Heart right ventricle (tissue), 16 donors: ENCODE measurements at regions not wholly inside any gene's neighbourhood (a gene's known extent, or its start where the extent isn't known, plus 50 kb on each side); places are given as distances from the start of the nearest gene placed in this dataset.

ENCODE experiments used
- ATAC-seq, 8 donors: fragments of 200-7000 bp; cut with Tn5 transposase; one replicate each; pipeline ENCODE4 v1.9.1; 2020; ENCODE audit warnings: mild to moderate bottlenecking in 8 of 8, moderate library complexity in 8 of 8, moderate number of reproducible peaks in 1 of 8
- DNase-seq, 2 donors: peaks; one replicate each; pipeline ENCODE4 v3.0.0-alpha.2; 2020
- H3K27ac ChIP-seq, 10 donors: fragments of 200-600 bp; sonication (generic) in 2 of 10; one replicate each; pipeline versions ENCODE4 v1.5.0 to v1.8.0; 2020 to 2022; ENCODE audit warnings: mild to moderate bottlenecking in 3 of 10
- H3K27me3 ChIP-seq, 7 donors: fragments of 200-600 bp; one replicate each; pipeline ENCODE4 v1.8.0; 2021 to 2022; ENCODE audit warnings: mild to moderate bottlenecking in 2 of 7
- H3K36me3 ChIP-seq, 9 donors: fragments of 200-600 bp; sonication (generic) in 1 of 9; one replicate each; pipeline versions ENCODE4 v1.5.0 to v1.8.0; 2020 to 2022; ENCODE audit warnings: mild to moderate bottlenecking in 2 of 9
- H3K4me1 ChIP-seq, 9 donors: fragments of 200-600 bp; sonication (generic) in 1 of 9; one replicate each; pipeline versions ENCODE4 v1.5.0 to v1.8.0; 2020 to 2022; ENCODE audit warnings: mild to moderate bottlenecking in 4 of 9
- H3K4me3 ChIP-seq, 10 donors: fragments of 200-600 bp; sonication (generic) in 2 of 10; one replicate each; pipeline versions ENCODE4 v1.5.0 to v1.8.0; 2020 to 2022; ENCODE audit warnings: mild to moderate bottlenecking in 7 of 10, moderate library complexity in 2 of 10
- H3K9me3 ChIP-seq, 11 donors: fragments of 200-600 bp in 10 of 11; sonication (generic) in 2 of 11; one replicate each; pipeline versions ENCODE4 v1.5.0 to v1.8.0; 2013 to 2022; ENCODE audit warnings: mild to moderate bottlenecking in 2 of 11, control low read depth in 1 of 11, moderate library complexity in 1 of 11
- WGBS, 2 donors: extraction: QIAGEN DNeasy Blood & Tissue Kit; methylation state at CpG; one replicate each; pipeline ENCODE4 v1.1.7; 2013; ENCODE audit warnings: inconsistent platforms in 1 of 2; 5-methylcytosine and 5-hydroxymethylcytosine counted together
- intact Hi-C, 10 donors: fragments of 100-400 bp; cut with DNase I; formaldehyde crosslinking; loops; one replicate each; pipeline versions ENCODE4 v1.11.1 to v1.14.2; 2022
- TF ChIP-seq, protein P1 (sequence below), 9 donors: fragments of 200-600 bp; sonication (generic) in 2 of 9; IDR thresholded peaks; one replicate each; pipeline versions ENCODE4 v1.5.0 to v1.8.0; 2021 to 2022; ENCODE audit warnings: antibody characterized with exemption in 9 of 9, mild to moderate bottlenecking in 5 of 9, moderate library complexity in 1 of 9
- donor health status: Arrhythmogenic right ventricular cardiomyopathy.
- donor health status: ischemic (EF 13 %, LVEDD 7.1; RV severe dilation, severe dysfunction).
- donor health status: healthy with polysubstance abuse.
- donor health status: DM: no; HTN: yes; CAD: no.
- donor health status: DM: no; HTN: no; CAD: no.
- donor health status: ischemic (EF 25% LVEDD 6.9; RV normal size, moderate dysfunction).
- donor health status: ischemic (EF 25% LVEDD 5.7; RV mildly dilated, moderate dysfunction).
- donor health status: healthy.
- donor health status: DM: yes; HTN: yes; CAD: no.
- donor health status: Ischemic cardiomyopathy.
- donor health status: ischemic (EF 35%, LVEDD 5.7; RV mildly dilated, moderate dysfunction).
- donor health status: nonischemic (EF 11% LVEDD 7.7; RV severe dilation, severe dysfunction).
- donor health status: DM: yes; HTN: yes; CAD: no.
- donor health status: PGD.
- donor health status: ischemic (EF 29% LVEDD 5.4; RV normal size, mild dysfunction).
- donor health status: nonischemic (EF 23%, LVEDD 6.1; RV moderate dilation, normal function).

DNA sequence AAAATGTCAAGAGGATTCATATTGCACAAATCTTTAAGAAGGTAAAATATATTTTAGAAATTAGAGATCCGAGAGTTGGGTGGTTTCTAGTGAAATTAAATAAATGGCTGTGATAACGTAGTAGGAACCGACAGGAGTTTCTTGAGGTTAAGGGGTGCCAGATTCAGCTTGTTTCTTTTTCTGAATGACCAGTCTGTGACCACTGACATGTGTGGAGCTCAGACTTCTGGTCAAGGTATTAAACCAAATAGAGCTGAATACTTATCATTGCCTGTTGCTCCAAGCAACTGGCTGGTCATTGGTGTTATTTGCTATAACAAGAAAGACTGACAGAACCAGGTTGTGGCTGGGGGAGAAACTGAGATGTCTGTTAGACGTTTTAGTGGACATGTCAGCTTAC lies 408.2 kb upstream of the HS6ST1 start:
- Histone ChIP-seq H3K27ac (no peak overlapping the region), H3K4me1 (peaks cover 0 to 14% (median 0%) of the 10 kb centered on the region in 9 donors), H3K36me3 (no peaks in the 10 kb centered on the region), H3K9me3 (peaks cover 0 to 22% (median 5%) of the 10 kb centered on the region in 11 donors), H3K4me3 (no peak overlapping the region), H3K27me3 (peaks cover 0 to under 1% (median 0%) of the 10 kb centered on the region in 7 donors)
- intact Hi-C loops: no loop called here
- TF ChIP-seq, protein P1, sequence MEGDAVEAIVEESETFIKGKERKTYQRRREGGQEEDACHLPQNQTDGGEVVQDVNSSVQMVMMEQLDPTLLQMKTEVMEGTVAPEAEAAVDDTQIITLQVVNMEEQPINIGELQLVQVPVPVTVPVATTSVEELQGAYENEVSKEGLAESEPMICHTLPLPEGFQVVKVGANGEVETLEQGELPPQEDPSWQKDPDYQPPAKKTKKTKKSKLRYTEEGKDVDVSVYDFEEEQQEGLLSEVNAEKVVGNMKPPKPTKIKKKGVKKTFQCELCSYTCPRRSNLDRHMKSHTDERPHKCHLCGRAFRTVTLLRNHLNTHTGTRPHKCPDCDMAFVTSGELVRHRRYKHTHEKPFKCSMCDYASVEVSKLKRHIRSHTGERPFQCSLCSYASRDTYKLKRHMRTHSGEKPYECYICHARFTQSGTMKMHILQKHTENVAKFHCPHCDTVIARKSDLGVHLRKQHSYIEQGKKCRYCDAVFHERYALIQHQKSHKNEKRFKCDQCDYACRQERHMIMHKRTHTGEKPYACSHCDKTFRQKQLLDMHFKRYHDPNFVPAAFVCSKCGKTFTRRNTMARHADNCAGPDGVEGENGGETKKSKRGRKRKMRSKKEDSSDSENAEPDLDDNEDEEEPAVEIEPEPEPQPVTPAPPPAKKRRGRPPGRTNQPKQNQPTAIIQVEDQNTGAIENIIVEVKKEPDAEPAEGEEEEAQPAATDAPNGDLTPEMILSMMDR (IDR thresholded peaks at IDR 0.05): no peak
- WGBS, 2 donors: 91% methylated on average over 4 of the region's 4 CpGs
- no peak for ATAC-seq
- DNase-seq: no peak

DNA sequence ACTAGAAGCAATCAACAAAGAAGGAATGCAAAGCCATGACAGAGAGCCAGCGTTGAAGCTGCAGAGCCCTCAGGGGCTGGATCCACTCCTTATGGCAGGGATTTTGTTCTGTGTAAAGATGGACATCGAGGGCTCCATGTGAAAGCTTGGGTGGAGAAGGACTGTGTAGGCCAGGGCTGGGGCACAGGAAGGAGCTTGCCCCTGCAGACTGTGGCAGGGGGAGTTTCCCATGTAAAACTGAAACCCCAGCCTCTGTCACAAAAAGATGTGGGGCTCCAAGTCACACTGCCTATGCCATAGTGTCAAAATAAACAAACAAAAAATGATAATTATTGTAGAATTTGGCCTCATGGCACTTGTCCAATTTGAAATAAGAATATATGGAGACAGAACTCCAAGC lies 408.7 kb upstream of the HS6ST1 start:
- DNase-seq (no peak), ATAC-seq (no peak)
- intact Hi-C loops: no loop called here
- H3K27me3 ChIP-seq: peaks cover 0 to 5% (median 0%) of the 10 kb centered on the region in 7 donors
- peaks cover 0 to 16% (median 0%) of the 10 kb centered on the region in 9 donors for H3K4me1 ChIP-seq
- H3K36me3 ChIP-seq: no peaks in the 10 kb centered on the region
- WGBS, 2 donors: 82 to 92% methylated on average over 2 of the region's 2 CpGs
- TF ChIP-seq, protein P1 (IDR thresholded peaks at IDR 0.05): no peak
- no peak overlapping the region for H3K27ac ChIP-seq
- no peak overlapping the region for H3K4me3 ChIP-seq
- H3K9me3 ChIP-seq: peaks cover 0 to 22% (median 5%) of the 10 kb centered on the region in 11 donors

DNA sequence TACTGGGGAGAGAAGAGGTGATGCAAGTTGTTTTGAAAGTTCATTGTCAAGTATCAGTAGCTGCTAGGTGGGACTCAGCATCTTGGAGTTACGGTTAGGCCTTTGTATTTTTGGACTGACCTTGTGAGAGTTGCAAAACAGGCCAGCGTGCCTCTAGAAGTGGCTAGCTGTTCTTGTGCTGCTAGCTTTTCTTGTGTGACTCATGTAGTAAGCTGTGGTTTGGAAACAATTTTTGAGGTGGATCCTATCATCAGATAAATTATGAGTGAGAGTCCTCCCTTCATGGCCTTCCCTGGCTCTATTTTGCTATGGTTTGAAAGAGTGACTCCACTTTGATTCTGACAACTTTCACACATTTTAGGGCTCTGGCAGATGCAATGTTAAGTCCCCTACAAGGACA lies 409.2 kb upstream of the HS6ST1 start:
- TF ChIP-seq, protein P1 (IDR thresholded peaks at IDR 0.05): no peak
- ATAC-seq: no peak
- DNase-seq: no peak
- H3K9me3 ChIP-seq: peaks cover 0 to 22% (median 5%) of the 10 kb centered on the region in 11 donors
- intact Hi-C loops: no loop called here
- H3K27me3 ChIP-seq: peaks cover 0 to 5% (median 0%) of the 10 kb centered on the region in 7 donors
- peaks cover 0 to 21% (median 0%) of the 10 kb centered on the region in 9 donors for H3K4me1 ChIP-seq
- 85 to 86% methylated on average over 2 of the region's 2 CpGs for WGBS, 2 donors
- no peak overlapping the region for H3K27ac ChIP-seq
- no peak overlapping the region for H3K4me3 ChIP-seq
- H3K36me3 ChIP-seq: no peaks in the 10 kb centered on the region

DNA sequence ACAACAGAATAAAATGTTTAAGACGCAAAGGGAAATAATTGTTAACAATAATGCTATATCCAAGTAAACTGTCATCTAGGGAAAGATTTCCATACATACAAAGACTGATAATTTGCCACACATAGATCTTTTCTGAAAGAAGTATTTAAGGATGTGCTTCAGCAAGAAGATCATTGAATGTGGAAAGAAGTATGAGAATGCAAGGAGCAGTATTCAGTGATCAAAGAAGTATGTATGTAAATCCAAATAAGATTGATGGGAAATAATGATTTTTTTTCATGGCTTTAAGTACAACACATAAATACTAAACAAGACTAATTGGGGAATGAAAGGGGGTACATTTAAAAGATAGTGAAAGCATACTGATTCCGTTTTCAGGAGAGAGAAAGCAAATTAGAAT lies 410.4 kb upstream of the HS6ST1 start:
- H3K9me3 ChIP-seq: peaks cover 0 to 22% (median 5%) of the 10 kb centered on the region in 11 donors
- DNase-seq (no peak), ATAC-seq (no peak)
- H3K27ac ChIP-seq: no peak overlapping the region
- intact Hi-C loops: no loop called here
- no peaks in the 10 kb centered on the region for H3K36me3 ChIP-seq
- peaks cover 0 to 33% (median 0%) of the 10 kb centered on the region in 9 donors for H3K4me1 ChIP-seq
- WGBS, 2 donors: 97 to 99% methylated on average over 2 of the region's 2 CpGs
- TF ChIP-seq, protein P1 (IDR thresholded peaks at IDR 0.05): no peak
- peaks cover 0 to 16% (median 0%) of the 10 kb centered on the region in 7 donors for H3K27me3 ChIP-seq
- H3K4me3 ChIP-seq: no peak overlapping the region
